NT2/D1 (cell line): ENCODE measurements at regions not wholly inside any gene's neighbourhood (a gene's known extent, or its start where the extent isn't known, plus 50 kb on each side); places are given as distances from the start of the nearest gene placed in this dataset.

Experiments used
- DNase-seq: peaks from one replicate; pipeline ENCODE4 v3.0.0-alpha.2; 2011; ENCODE audit warnings: low read depth, low spot score
- H3K27me3 ChIP-seq: 2 replicates; pipeline ENCODE4 v1.6.0; 2011; ENCODE audit warnings: mild to moderate bottlenecking; ENCODE audit not compliant: insufficient read length, insufficient read depth
- H3K36me3 ChIP-seq: 2 replicates; pipeline ENCODE4 v1.6.1; 2011; ENCODE audit warnings: mild to moderate bottlenecking, low read length, mixed read lengths; ENCODE audit not compliant: insufficient read depth, insufficient read length
- H3K4me1 ChIP-seq: 2 replicates; pipeline ENCODE4 v1.5.1; 2011; ENCODE audit not compliant: insufficient read depth, insufficient read length
- H3K4me3 ChIP-seq: 2 replicates; pipeline ENCODE4 v1.5.1; 2011; ENCODE audit warnings: low read depth; ENCODE audit not compliant: insufficient read length
- H3K9ac ChIP-seq: 2 replicates; pipeline ENCODE4 v1.6.0; 2011; ENCODE audit warnings: low read depth; ENCODE audit not compliant: insufficient read length
- H3K9me3 ChIP-seq: 2 replicates; pipeline ENCODE4 v1.5.1; 2011; ENCODE audit warnings: mild to moderate bottlenecking, low read length; ENCODE audit not compliant: insufficient read depth
- SUZ12 ChIP-seq: IDR thresholded peaks from 2 replicates; pipeline ENCODE4 v1.6.1; 2011; ENCODE audit not compliant: insufficient read length, insufficient read depth; ENCODE audit errors: extremely low read depth
- YY1 ChIP-seq: IDR thresholded peaks from 2 replicates; pipeline ENCODE4 v1.6.1; 2011; ENCODE audit not compliant: insufficient read length, insufficient read depth
- ZNF274 ChIP-seq: IDR thresholded peaks from 2 replicates; pipeline ENCODE4 v1.6.1; 2011; ENCODE audit warnings: mild to moderate bottlenecking, low read depth, low read length

- H3K4me1 ChIP-seq: no peaks in the 10 kb centered on the region
- no peaks in the 10 kb centered on the region for H3K36me3 ChIP-seq
- no peak overlapping the region for H3K9ac ChIP-seq
- DNase-seq: no peak
- no peak for TF ChIP-seq ZNF274
- TF ChIP-seq YY1: no peak
- TF ChIP-seq SUZ12: no peak
- no peaks in the 10 kb centered on the region for H3K9me3 ChIP-seq
- no peaks in the 10 kb centered on the region for H3K27me3 ChIP-seq
- H3K4me3 ChIP-seq: no peak overlapping the region
Measured at GRCh38 chr11:109305009-109305408, 117.0 kb upstream of the C11orf87 start.

- Histone ChIP-seq H3K9ac (no peak overlapping the region), H3K4me1 (no peaks in the 10 kb centered on the region), H3K4me3 (no peak overlapping the region)
Measured at GRCh38 chr11:109306322-109306721, 115.7 kb upstream of the C11orf87 start.

GRCh38 chr11:109307366-109307765, 114.6 kb upstream of the C11orf87 start:
- Histone ChIP-seq H3K27me3 (no peaks in the 10 kb centered on the region), H3K4me3 (no peak overlapping the region), H3K9me3 (no peaks in the 10 kb centered on the region), H3K9ac (no peak overlapping the region), H3K4me1 (no peaks in the 10 kb centered on the region), H3K36me3 (no peaks in the 10 kb centered on the region)
- TF ChIP-seq SUZ12 (no peak), ZNF274 (no peak), YY1 (no peak)
- no peak for DNase-seq

More at GRCh38 chr11:109306322-109306721, 115.7 kb upstream of the C11orf87 start:
- Histone ChIP-seq H3K9me3 (no peaks in the 10 kb centered on the region), H3K36me3 (no peaks in the 10 kb centered on the region), H3K27me3 (no peaks in the 10 kb centered on the region)
- TF ChIP-seq SUZ12 (no peak), ZNF274 (no peak), YY1 (no peak)
- DNase-seq: no peak

- no peak overlapping the region for H3K4me3 ChIP-seq
- H3K4me1 ChIP-seq: no peaks in the 10 kb centered on the region
- DNase-seq: no peak
- TF ChIP-seq ZNF274 (no peak), YY1 (no peak), SUZ12 (no peak)
- H3K36me3 ChIP-seq: no peaks in the 10 kb centered on the region
- no peaks in the 10 kb centered on the region for H3K9me3 ChIP-seq
- no peak overlapping the region for H3K9ac ChIP-seq
- H3K27me3 ChIP-seq: no peaks in the 10 kb centered on the region
Measured at GRCh38 chr11:109308551-109308950, 113.4 kb upstream of the C11orf87 start.

GRCh38 chr11:109309153-109309552, 112.8 kb upstream of the C11orf87 start:
- Histone ChIP-seq H3K9me3 (no peaks in the 10 kb centered on the region), H3K36me3 (no peaks in the 10 kb centered on the region), H3K4me3 (no peak overlapping the region), H3K27me3 (no peaks in the 10 kb centered on the region), H3K9ac (no peak overlapping the region), H3K4me1 (no peaks in the 10 kb centered on the region)
- DNase-seq: no peak
- TF ChIP-seq YY1: no peak
- no peak for TF ChIP-seq SUZ12
- TF ChIP-seq ZNF274: no peak

GRCh38 chr11:109317726-109318125, 104.3 kb upstream of the C11orf87 start:
- H3K9me3 ChIP-seq: no peaks in the 10 kb centered on the region
- H3K36me3 ChIP-seq: no peaks in the 10 kb centered on the region
- TF ChIP-seq ZNF274: no peak
- TF ChIP-seq YY1: no peak
- TF ChIP-seq SUZ12: no peak
- no peak overlapping the region for H3K4me3 ChIP-seq
- no peak for DNase-seq
- no peaks in the 10 kb centered on the region for H3K27me3 ChIP-seq
- no peak overlapping the region for H3K9ac ChIP-seq
- no peaks in the 10 kb centered on the region for H3K4me1 ChIP-seq

- H3K4me3 ChIP-seq: no peak overlapping the region
- no peaks in the 10 kb centered on the region for H3K27me3 ChIP-seq
- no peaks in the 10 kb centered on the region for H3K4me1 ChIP-seq
- TF ChIP-seq YY1: no peak
- no peak for TF ChIP-seq ZNF274
- TF ChIP-seq SUZ12: no peak
- no peak for DNase-seq
- H3K36me3 ChIP-seq: no peaks in the 10 kb centered on the region
- no peaks in the 10 kb centered on the region for H3K9me3 ChIP-seq
- no peak overlapping the region for H3K9ac ChIP-seq
Measured at GRCh38 chr11:109320595-109320994, 101.4 kb upstream of the C11orf87 start.

GRCh38 chr11:109326781-109327180, 95.2 kb upstream of the C11orf87 start:
- no peaks in the 10 kb centered on the region for H3K27me3 ChIP-seq
- no peaks in the 10 kb centered on the region for H3K9me3 ChIP-seq
- TF ChIP-seq YY1: no peak
- no peak for TF ChIP-seq SUZ12
- TF ChIP-seq ZNF274: no peak
- no peaks in the 10 kb centered on the region for H3K4me1 ChIP-seq
- H3K9ac ChIP-seq: no peak overlapping the region
- no peaks in the 10 kb centered on the region for H3K36me3 ChIP-seq
- no peak for DNase-seq
- H3K4me3 ChIP-seq: no peak overlapping the region
